GM19467 (cell line): ENCODE measurements at regions not wholly inside any gene's neighbourhood (a gene's known extent, or its start where the extent isn't known, plus 50 kb on each side); places are given as distances from the start of the nearest gene placed in this dataset.
A peak's percentile ranks its signal among the peaks of the same experiment; 100 is the strongest.
"Not testable (repeated sequence)": the region's sequence is repeated elsewhere in the genome, so short reads cannot be mapped to it uniquely, and the experiment has no call there.

Experiments
- ATAC-seq: cut with Tn5 transposase; IDR thresholded peaks from one replicate; pipeline ENCODE4 v1.9.1; 2021; ENCODE audit warnings: mild to moderate bottlenecking, moderate library complexity; ENCODE audit not compliant: unreplicated experiment

DNA sequence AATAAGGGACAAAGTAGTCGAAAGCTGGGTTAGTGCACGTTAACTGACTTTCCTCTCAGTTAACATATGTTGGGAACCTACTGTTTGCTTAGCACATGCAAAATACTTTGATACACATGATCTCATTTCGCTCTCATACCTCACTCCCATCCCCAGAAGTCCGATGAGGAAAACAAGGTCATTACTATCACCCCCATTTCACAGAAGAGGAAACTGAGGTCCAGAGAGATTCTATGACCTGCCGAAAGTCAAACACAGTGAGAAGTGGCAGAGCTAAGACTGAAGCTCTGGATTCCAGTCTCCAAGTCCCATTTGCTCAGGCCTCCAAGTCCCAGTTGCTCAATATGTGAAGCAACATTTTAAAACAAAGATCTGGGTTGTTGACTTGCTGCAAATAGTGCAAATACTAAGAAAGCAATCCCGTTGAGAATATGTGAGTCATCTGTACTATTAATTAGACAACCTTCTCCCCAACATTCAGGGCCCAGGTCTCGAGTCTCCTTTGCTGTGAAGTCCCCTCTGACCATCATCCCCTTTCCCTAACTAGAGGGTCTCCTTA is 170.6 kb upstream of the PWP1 start:
- ATAC-seq: no peak

DNA sequence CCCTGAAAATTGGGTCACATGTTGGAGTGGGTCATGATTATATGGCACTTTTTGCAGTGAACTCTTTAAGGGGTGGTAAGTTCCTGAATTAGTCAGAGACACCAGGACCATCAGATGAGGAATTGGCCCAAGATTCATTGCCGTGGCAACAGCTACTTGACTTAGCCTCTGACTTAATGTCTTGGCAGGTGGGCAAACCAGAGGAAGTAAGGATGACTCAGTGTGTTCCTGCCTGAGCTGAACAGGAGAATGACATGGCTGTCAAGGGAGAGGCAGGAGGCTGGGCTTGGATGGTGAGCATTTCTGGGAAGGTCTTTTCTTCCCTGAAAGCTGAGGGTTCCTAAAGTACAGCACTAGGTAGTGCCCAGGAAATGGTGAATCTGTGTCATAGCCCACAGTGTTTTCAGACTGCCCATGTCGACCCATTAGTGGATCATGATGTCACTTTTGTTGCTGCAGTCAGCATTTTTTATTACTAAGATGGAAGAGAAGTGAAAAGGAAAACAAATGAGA is 170.1 kb upstream of the PWP1 start:
- no peak for ATAC-seq

DNA sequence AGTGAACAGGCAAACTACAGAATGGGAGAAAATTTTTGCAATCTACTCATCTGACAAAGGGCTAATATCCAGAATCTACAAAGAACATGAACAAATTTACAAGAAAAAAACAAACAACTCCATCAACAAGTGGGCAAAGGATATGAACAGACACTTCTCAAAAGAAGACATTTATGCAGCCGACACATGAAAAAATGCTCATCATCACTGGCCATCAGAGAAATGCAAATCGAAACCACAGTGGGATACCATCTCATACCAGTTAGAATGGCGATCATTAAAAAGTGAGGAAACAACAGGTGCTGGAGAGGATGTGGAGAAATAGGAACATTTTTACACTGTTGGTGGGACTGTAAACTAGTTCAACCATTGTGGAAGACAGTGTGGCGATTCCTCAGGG is 167.8 kb upstream of the PWP1 start:
- ATAC-seq: not testable (repeated sequence)

DNA sequence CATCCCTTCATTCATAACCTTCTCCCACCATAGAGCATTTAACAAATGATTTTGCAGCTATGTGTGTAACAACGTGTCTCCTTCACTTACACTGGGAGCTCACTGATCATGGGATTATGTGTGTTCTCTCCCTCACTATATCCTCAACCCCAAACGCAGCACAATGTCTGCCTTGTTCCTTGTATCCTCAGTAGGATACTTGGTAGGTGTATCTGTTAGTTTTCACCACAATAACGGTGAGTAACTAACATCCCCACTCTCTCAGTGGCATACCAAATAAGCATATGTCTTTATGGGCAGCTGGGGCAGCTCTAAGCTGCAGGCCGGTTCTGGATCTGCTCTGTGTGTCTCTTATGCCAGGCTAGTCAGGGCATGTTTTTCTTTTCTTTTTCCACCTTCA is 166.7 kb upstream of the PWP1 start:
- no peak for ATAC-seq

DNA sequence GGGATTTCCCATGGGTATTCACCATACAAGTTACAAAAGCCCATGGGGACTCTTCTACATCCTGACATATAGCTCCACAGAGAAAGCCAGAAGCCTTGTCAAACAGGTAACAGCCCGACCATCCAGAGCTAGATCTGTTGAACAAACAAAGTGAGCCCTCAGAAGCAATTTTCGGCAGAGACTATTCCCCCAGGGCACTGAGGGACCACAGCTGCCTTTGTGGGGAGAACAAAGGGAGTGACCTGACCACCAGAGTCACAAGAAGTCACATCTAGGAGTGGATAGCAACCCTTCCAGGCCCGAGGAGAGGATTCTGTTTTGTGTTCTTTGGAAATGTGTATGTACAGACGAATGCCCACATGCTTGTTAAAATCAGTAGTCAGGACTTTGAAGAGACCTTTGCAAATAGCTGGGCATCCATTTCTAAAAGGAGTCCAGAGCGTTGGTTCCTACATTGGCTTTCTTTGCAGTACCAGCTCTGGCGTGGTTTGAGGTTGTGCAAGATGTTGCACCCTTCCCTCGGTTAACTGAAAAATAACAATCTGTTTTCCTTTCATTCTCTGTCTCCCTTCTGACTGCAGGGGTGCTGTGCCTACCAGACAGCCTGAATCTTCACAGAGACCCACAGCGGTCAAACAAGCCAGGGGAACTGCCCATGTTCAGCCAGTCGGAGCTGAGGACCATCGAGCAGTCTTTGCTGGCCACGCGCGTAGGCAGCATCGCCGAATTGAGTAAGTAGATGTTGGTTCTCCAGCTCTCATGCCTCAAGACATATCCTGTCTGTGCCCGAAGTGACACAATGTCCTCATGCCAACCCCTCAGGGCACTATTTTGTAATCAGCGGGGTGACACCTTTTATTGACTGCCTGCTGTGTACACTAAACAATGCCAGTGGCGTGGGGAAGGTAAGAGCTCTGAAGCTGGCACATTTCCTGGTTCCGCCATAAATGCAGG is 165.4 kb upstream of the PWP1 start:
- ATAC-seq: no peak

DNA sequence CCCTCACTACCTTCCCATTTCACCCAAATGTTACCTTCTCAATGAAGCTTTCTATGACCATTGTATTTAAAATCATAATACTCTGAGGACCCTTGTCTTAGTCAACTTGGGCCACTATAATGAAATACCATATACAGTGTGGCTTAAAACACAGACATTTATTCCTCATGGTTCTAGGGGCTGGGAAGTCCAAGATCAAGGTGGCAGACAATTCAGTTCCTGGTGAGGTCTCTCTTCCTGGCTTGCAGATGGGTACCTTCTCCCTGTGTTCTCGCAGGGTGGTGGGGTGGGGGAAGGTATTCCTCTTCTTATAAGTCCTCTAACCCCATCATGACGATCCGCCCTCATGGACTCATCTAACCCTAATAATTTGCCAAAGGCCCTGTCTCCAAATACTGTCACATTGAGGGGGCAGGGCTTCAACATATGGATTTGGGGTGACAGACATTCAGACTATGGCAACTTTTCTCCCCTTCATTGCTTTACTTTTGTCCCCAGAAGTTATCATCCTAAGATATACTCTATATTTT is 163.7 kb upstream of the PWP1 start:
- ATAC-seq: no peak

DNA sequence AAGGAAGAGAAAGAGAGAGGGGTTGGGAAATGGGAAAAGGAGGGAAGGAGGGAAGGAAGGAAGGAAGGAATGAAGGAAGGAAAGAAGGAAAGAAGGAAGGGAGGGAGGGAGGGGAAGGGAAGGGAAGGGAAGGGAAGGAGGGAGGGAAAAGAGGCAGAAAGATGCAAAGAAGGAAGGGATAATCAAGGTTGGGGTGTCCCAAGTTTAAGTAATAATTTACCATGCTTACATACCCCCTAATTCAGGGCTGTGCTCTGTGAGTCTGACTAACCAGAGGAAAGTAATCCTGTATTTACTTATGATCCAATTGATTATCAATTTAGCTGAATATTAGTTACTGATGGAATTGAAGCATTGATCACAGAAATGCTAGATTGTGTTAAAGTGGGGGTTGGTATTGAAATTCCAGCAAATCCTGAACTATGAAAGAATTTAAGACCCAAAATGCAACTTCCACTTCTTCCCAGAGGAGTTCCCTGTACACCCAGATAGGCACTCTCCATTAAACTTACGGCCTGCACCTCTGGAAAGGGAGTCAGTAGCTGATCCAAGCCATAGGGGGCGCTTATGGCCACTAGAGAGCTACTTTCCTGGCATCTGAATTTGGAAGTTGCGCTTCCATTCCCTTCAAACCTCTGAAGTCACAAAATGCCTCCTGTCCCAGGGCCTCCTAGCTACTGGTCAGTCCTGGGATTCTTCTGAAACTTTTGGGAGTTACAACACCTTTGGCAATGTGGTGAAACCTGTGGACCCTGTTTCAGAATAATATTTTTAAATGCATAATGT is 162.7 kb upstream of the PWP1 start:
- ATAC-seq: no peak

DNA sequence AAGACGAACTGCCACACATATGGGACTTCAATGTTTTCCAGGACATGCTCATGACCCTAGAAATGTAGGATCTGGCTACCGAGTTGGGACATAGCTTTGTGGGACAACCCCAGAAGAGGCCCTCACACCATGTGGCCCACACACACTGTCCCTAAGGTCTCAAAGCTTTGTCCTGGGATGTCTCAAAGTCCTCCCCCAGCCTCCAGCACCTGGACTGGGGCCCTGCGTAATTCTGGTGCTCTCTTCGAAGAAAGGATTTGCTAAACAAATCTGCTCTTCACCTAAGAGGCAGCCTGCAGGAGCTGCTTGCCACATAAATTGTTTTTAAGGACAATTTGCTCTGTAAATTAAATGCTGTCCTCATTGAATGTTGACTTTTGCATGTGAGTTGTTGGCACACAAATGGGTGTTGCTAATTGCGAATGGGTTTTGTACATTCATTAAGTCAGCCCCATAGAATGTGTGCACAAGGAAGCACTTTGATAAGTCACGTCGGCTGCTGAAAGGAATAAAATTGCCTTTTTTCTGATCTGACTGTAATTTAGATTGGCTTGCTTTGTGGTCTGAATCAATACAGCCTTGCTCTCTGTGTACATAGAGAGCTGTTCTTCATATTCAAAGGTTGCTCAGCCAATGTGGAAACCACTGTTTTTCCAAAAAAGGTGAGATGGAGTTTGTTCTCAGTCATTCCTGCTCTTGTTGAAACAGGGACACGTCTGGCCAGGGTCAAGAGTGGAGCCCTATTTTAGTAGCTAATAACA is 161.6 kb upstream of the PWP1 start:
- no peak for ATAC-seq

DNA sequence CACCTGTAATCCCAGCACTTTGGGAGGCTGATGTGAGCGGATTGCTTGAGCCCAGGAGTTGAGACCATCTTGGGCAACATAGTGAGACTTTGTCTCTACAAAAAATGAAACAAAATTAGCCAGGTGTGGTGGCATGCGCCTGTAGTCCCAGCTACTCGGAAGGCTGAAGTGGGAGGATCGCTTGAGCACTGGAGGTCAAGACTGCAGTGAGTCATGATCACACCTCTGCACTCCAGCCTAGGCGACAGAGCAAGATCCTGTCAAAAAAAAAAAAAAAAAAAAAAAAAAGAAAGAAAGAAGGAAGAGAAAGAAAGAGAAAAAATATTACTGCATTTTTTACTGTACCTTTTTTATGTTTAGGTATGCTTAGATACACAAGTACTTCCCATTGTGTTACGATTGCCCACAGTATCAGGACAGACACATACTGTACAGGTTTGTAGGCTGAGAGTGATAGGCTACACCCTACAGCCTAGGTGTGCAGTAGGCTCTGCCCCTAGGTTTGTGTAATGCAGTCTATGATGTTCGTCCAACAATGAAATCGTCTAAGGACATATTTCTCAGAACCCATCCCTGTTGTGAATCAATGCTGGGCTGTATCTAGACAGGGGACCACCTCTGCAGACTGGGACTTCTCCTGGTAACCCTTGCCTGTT is 160.4 kb upstream of the PWP1 start:
- no peak for ATAC-seq

DNA sequence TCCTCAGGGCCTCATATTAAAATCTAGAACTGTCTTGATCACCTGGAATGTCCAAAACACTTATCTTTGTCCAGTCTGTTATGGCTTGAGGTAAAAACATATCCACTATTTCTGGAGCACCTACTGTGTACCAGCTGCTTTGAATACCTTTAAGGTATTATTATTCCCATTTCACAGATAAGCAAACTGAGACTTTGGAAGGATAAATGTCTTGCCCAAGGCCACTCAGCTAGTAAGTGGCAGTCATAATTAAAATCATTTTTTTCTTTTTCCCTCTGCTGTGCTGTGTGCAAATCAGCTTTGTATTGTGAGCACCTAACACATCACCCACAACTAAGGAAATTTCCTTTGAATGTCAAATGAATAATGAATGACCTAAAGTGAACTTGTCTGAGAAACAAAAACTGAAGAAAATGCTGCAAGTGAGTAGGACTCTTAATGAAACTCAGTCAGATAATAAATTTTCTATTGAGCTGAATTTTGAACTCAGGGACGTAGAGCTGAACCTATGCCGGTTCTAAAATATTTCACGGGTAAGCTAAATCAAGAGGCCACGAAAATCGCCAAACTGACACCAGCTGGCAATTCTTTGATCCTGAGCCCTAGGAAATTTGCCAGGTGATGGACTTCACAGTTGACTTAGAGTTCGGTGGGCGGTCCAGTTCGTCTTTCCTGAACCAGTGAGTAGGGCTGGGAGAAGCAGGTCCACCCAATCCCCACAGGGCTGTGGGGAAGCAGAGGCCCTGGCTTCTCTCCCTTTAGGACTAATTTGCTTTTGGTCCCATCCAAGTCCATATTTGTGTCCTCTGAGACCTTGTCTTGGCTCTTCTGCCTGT is 159.7 kb upstream of the PWP1 start:
- no peak for ATAC-seq

DNA sequence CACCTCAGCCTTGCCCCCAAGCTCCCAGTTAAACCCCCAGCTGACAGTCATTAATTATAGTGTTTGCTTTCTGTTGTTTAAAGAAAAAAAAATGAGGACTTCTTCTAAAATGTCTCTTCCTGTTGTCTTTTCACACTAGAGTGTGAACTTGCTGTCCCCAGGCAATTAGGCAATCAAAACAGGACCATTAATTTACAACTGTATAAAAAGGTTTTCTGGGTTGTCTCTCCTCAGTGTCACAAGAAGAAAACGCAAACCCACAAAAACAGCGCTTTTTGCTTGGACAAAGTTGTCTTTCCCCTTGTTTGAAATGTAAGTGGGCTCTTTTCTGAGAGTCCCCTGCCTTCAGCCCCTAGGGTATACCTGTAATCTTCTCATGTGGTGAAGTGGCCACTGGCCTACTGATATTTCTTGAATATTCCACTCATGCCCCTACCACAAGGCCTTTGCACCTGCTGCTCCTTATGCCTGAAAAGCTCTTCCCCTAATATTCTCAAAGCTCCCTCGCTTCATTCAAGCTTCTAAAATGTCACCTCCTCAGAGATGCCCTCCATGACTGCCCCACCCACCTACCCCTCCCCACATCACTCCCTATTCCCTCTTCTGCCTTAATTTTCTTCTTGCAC is 158.9 kb upstream of the PWP1 start:
- no peak for ATAC-seq

DNA sequence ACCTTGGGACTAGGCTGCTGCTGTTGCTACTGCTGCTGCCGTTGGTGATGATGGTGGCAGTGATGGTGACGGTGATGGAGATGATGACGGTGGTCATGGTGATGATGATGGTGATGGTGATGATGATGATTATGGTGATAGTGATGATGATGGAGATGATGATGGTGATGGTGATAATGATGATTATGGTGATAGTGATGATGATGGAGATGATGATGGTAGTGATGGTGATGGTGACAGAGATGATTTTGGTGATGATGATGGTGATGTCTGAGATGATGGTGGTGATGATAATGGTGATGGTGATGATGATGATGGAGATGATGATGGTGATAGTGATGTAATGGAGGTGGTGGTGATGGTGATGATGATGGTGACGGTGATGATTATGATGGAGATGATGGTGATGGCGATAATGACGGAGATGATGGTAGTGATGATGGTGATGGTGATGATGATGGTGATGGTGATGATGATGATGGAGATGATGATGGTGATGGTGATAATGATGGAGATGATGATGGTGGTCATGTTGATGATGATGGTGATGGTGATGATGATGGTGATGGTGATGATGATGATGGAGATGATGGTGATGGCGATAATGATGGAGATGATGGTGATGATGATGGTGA is 156.8 kb upstream of the PWP1 start:
- no peak for ATAC-seq

DNA sequence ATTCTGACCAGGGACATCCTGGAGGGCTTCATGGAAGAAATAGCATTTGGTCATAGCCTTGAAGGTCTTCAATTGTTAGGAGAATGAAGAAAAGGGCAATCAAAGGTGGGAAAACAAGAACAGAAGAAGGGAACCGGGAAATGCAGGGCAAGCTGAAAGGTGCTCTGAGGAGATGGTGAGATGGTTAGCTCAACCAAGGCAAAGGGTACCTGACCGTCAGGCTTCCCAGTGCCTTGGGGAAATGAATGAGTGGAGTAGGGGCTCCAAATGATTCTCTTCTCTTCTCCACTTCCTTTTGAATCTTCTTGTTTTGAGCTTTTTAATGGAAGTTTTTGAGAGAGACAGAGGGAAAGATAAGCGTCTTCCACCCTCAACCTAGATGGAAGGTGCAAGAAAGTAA is 155.6 kb upstream of the PWP1 start:
- no peak for ATAC-seq

DNA sequence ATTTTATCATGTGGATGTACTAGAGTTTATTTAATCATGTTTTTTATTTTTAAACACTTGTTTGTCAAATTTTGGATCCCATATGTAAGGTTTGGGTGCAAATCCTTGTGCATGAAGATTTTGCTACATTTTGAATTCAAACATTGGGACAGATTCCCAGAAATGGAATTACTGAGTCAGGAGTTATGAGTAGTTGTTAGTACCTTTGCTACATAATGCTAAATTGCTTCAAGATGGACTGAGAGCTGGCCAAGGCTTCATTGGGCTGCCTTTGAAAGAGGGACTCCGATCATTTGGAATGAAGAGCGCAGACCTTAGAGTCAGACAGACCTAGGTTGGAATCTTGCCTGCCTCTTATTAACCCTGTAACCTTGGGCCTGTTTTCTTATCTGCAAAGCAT is 154.9 kb upstream of the PWP1 start:
- ATAC-seq: no peak

DNA sequence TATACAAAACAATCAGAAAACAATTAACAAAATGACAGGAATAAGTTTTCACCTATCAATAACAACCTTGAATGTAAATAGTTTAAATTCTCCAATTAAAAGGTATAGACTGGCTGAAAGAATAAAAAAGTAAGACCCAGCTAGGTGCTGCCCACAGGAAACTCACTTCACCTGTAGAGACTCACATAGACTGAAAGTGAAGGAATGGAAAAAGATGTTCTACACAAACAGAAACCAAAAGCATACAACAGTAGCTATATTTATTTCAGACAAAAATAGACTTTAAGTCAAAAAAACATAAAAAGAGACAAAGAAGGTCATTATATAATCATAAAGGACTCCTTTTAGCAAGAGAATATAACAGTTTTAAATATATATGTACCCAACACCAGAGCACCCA is 152.4 kb upstream of the PWP1 start:
- peak; percentile 84 for ATAC-seq

DNA sequence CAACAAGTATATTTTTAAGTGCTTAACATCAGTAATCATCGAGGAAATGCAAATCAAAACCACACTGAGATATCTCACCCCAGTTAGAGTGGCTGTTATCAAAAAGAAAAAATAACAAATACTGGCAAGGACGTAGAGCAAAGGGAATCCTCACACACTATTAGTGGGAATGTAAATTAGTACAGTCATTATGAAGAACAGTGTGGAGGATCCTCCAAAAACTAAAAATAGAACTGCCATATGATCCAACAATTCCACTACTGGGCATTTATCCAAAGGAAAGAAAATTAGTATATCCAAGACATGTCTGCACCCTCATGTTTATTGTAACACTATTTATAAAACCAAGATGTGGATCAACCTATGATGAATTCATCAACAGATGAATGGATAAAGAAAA is 149.0 kb upstream of the PWP1 start:
- no peak for ATAC-seq

DNA sequence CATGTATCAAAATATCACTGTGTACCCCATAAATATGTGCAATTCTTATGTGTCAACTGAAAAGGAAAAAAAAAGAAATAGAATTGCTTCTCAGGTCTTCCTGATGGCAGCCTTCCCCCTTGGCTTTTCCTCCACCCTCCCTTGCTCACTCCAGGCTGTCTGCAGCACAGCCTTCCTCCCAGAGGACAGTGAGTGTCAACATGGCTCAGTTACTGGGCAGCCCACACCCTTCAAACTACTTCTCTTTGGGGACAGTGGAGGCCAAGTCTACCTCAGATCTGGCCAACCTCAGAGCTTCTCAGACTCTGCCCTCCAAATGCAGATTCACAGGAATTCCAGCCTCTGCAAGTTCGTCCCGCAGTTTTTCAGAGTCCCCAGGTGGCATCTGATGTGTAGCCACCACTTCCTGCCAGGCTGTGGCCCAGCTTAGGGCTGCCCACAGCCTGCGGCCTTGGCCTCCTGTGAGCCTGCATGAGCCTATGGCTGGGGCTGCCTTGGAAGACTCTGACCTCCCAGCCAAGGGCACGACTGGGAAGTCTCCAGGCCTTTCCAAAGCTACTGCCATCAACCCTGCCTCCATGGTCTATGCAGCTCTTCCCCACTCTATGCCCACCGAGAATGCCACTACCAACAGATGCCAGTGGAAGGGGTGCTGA is 148.0 kb upstream of the PWP1 start:
- no peak for ATAC-seq
